GM19351 (cell line): ENCODE measurements at regions not wholly inside any gene's neighbourhood (a gene's known extent, or its start where the extent isn't known, plus 50 kb on each side); places are given as distances from the start of the nearest gene placed in this dataset.

Source experiments
- ATAC-seq: cut with Tn5 transposase; IDR thresholded peaks from one replicate; pipeline ENCODE4 v1.9.1; 2021; ENCODE audit warnings: mild to moderate bottlenecking, moderate library complexity; ENCODE audit not compliant: unreplicated experiment

DNA sequence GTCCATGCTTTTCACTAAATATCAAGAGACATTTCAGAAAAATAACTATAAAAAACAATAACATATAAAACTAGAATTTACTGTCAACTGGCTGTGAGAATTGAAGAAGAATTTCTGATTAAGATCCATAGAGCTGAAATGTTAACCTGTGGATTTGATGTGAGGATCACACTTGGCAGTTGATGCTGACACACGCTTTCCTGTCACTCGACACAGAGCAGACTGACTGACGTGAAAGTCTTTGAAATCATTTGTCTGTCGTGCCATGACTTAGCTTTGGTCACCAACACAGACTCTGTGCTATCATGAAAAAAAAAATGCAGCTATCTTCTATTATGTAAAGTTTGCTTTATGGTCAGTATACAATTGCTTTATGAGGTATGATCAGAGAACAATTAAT is 706.0 kb upstream of the ZP4 start:
- no peak for ATAC-seq

DNA sequence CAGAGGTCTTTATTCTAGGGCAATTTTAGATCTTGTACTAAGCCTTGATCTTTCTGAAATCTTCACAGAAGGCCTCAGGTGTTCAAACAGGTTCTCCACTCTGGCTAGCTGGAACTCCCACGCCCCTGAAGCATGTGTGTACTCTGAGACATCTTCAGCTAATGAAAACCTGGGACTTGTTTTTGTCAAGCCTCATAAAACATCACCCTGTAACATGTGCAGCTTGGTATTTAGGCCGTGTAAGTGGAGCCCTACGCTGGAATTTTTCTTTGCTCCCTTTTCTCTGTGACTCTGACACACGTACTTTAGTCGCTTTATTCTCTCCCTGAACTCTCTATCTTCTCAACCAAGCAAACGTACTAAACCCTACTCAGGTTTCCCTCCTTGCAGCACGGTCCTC is 701.9 kb upstream of the ZP4 start:
- no peak for ATAC-seq

DNA sequence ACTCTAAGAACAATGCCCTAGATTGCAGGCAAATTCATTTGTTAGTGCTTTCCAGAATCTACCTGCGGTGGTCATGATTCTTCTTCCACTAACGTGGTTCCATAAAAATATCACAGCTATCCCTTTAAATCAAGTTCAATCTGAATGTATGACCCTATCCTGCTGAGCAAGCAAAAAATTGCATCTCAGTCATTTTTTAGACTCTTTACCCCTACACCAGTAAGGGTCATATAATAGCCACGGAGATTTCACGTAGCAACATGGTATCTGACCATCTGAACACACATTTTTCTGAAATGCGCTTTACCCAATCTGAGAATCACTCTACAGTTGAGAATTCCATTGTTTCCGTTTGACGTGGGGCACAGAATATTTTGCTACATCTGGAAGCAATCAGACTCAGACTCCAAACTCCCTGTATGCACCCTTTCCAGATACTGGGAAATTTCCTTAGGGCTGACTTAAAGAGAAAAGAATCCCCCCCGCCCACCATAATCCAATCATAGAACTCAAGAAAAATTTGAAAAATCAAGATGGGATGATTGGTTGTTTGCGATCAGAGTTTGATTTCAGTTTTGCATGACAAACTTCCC is 699.2 kb upstream of the ZP4 start:
- ATAC-seq: no peak

DNA sequence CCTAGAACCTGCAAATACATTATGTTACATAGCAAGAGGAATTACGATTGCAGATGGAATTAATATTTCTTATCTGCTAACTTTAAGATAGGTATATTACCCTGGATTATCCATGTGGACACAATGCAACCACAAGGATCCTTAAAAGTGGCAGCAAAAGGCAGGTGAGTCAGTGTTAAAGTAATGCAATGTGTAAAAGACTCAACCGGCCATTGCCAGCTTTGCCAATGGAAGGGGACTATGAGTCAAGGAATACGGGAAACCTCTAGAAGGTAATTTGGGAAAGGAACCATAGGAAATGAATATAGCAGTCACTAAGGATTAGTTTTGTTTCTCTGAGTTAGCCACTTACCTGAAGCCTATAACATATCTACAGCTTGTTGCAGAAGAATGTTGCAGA is 692.1 kb upstream of the ZP4 start:
- ATAC-seq: no peak

DNA sequence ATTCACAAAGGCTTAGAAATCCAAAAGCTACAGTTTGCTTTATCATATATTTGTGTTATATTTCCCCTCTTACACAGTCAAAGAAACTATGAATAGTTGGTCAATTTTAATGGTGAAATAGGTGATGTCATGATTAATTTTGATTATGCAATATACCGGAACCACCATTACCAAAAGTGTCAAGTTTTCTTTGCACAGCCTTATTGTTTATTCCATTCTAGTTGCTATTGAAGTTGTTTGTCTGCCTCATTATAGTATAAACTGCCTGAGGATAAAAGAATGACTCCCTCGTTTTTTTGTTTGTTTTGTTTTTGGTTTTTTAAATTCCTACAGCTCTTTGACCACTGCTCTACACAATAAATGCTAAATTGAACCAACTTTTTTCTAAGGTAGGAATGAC is 690.6 kb upstream of the ZP4 start:
- ATAC-seq: no peak

DNA sequence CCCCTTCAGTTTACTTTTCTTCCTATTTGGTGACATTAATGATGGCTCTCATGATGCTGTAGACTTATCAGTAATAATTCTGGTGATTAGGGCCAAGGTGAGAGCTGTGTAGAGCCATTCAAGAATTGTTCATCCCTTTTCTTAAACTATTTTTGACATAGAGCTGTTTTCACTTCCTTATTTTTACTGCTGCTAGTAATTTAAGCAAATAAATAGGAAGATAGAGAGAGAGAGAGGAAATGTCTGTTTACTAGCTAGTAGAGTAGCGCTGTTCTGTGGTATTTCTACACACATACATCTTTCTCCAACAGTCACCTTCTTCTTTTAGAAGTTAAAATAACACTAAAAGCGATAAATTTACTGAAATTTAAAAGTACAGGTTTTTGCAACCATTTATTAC is 678.0 kb upstream of the ZP4 start:
- ATAC-seq: no peak

DNA sequence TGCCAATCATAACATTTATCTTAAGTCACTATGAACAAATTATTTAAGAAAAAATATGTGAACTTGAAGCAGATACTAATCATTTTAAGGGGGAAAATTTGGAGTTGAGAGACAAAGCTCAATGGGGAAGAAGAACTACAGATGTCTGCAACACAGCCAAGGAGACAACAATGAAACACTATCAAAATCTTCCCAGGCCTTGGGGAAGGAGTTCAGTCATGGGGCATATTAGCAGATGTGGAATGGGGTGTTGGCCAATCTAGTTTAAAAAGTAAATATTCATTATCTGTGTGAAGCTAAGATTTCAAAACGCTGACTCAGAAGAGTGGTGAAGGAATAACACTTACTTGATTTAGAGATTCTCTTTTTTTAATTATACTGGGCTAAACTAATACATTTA is 671.6 kb upstream of the ZP4 start:
- no peak for ATAC-seq

DNA sequence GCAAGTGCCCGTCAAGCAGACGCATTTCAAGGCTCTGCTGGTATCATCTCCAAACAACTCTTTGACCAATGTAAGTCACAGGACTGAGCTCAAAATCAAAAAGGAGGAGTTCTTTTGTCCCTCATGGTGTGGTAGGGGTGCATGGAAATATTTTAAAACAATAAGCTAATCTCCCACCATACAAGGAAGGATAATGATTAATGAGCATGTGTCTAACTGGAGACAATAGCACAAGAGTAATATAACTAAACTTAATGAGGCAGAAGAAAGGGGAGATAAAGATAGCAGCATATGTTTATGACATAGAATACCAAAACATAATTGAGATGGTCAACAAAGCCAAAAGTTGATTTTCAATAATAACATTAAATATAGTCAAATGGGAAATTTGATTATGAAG is 668.0 kb upstream of the ZP4 start:
- ATAC-seq: no peak

DNA sequence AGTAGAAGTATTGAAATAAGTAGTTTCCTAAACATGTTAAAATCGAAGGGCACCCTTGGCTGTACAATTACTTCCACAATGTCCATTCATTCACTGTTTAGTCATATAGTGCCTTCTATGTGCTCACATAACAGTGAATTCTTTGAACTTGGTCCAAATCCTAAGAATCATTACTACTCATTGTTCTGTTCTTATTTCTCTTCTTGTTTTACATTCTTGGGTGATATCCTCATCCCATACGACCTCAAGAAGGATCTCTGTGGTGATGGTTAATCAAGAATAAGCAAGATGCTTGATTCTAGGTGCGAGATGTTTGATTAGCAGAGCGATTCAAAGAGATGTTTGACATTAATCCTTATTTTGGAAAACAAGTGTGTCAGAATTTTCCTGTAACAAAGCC is 667.4 kb upstream of the ZP4 start:
- no peak for ATAC-seq

DNA sequence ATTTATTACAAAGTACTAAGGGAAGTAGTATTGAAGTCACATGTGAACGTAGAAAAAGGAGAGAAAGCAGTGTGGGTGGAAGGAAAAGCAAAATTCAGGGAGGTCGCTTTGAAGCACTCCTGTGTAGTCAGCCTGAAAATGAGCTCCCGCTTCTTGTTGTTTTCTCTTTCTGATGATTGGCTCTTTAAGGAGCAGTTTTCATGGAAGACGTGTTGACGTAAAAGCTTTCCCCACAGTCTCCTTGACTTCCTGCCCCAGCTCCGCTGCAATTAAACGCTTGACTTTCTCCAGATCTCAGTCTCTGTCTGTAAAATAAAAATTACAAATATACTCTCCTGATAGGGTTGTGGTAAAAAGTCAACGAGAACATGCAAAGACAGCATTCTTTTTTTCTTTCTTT is 661.5 kb upstream of the ZP4 start:
- ATAC-seq: no peak

DNA sequence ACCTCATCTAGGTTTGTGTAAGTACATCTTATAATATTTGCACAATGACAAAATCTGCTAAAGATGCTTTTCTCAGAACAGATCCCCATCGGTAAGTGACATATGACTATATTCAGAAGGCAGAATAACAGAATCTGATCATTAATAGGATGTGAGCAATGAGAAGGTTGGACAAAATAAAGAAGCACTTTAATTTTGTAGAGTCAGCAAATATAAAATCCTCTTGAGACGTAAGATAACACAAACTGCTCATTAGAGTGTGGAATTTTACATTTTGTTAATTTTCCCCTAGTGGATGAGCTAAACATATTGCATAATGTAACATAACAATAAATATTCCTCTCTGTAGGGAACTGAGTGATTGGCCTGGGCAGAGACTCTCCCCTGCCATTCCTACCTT is 658.4 kb upstream of the ZP4 start:
- ATAC-seq: no peak

DNA sequence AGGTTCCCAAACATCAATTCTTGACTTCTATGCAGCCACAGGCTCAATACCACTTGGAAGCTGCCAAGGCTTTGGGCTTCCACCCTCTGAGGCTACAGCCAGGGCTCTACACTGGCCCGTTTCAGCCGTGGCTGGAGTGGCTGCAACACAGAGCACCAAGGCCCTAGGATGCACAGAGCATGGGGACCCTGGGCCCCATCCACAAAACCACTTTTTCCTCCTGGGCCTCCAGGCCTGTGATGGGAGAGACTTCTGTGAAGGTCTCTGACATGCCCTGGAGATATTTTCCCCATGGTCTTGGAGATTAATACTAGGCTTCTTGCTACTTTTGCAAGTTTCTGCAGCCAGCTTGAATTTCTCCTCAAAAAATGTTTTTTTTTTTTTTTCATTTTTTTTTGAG is 655.4 kb upstream of the ZP4 start:
- ATAC-seq: no peak

DNA sequence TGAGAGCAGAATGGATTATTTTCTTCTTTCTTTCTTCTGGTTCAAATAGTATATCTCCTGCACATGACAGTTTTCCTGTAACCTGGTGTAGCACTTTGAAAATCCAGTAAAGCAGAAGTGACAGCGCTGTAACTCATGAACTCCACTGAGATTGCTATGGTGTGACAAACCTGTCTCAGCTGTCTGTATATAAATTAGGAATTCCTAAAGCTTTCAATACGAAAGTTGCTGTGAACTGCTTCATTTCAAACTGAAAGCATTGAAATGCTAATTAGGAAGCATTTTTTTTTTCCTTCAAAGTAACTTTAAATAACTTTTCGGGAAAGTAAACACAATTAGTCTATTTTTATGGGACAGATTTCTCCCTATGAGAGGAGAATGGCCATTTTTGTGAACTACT is 646.9 kb upstream of the ZP4 start:
- ATAC-seq: no peak

DNA sequence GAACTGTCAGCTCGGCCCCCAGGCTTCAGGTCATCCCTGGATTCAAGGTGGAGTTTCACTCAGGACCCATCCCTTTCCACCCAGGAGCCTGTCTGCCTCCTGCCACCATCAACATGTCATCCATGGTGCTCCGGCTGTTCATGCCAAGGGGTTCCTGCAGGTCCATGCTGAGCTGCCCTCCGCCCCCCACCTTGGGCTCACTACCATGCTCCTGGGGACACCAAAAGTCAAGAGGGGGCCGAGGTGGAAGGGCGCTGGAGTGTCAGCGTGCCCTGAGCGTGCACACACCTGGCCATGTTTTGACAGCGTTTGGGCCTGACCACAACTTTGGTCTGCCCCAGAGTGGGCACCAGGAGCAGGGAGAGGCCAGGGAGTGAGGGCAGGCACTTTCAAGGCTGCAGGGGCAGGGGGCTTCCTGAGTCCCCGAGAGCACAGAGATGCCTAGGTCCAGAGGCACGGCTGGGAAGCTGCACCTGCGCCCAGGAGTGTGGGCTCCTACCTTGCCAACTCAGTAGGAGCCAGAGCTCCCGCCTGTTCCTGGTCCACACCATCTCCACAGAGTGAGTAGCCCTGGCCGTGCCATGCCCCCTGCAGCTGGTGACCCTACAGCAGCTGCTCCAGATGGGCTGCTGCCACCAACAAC is 639.6 kb upstream of the ZP4 start:
- no peak for ATAC-seq

DNA sequence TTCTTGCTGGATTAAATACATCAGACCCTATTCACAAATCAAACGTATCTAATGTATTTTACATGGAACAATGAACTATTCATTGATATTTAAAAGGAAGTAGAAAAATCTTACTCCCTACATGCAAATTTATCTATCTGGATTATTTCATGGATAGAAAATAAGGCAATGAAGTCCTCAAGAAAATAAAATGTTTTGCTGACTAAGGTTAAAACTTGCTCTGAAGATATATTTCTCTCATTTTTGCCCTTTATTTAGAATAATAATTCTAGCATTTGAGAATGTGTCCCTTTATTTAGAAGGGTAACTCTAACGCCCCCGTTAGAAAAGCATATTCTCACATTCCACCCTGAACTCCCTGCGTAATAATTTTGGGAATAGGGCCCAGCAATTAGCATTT is 627.0 kb upstream of the ZP4 start:
- ATAC-seq: no peak

DNA sequence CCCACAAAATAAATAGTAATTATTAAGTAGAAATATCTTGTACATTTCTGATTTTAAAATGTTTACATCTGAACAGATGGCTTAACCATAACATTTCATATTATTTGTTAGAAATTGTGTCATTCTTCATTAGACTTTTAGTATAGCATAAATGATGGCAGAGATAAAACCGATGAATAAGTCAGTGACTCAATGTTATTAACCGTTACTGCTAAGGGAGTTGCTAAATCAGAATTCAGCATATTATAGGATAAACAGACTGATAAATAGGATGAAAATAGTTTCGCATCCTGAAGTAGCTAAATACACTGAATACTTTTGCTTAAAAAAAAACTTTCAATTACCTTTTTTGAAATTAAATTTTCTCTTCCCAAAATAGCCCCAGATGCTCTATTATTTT is 610.6 kb upstream of the ZP4 start:
- ATAC-seq: no peak

DNA sequence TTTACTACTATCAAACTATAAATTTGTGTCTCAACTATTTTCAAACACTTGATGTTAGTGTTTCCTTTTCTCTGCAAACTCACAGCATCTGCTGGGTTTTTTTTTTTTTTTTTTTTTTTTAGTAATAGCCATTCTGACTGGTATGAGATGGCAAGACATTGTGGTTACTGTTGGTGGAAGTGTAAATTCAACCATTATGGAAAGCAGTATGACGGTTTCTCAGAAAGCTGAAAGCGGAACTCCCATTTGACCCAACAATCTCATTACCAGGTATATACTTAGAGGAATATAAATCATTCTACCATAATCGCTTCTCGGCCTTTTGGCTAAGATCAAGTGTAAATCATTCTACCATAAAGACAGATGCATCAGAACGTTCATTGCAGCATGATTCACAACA is 608.3 kb upstream of the ZP4 start:
- no peak for ATAC-seq

DNA sequence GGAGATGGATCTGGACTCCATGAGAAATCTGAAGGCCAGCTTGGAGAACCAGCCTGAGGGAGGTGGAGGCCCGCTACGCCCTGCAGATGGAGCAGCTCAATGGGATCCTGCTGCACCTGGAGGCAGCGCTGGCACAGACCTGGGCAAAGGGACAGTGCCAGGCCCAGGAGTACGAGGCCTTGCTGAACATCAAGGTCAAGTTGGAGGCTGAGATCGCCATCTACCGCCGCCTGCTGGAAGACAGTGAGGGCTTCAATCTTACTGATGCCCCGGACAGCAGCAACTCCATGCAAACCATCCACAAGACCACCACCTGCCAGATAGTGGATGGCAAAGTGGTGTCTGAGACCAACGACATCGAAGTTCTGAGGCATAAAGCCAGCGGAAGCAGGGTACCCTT is 601.5 kb upstream of the ZP4 start:
- ATAC-seq: no peak

DNA sequence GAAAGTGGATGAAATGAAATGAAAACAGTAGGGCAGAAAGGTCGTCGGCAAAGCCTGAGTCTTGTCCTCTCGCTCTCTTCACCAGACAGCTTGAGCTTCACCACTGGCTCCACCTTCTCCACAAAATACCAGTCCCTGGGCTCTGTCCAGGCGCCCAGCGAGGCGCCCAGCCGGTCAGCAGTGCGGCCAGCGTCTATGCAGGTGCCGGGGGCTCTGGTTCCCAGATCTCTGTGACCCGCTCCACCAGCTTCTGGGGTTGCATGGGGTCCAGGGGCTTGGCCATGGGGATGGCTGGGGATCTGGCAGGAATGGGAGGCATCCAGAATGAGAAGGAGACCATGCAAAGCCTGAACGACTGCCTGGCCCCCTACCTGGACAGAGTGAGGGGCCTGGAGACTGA is 600.5 kb upstream of the ZP4 start:
- ATAC-seq: no peak

DNA sequence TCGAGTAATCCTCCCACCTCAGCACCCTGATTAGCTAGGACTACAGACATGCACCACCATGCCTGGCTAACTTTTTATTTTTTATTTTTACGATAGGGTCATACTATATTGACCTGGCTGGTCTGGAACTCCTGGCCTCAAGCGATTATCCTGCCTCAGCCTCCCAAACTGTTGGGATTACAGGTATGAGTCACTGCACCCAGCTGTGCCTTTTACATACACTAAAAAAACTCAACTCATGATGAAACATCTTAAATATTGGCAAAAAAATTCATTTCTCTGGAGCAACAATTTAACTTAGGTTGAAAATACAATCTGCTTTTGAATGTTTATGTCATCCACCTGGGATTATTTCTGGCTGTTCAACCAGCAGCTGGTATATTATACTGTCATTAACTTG is 598.3 kb upstream of the ZP4 start:
- ATAC-seq: no peak

DNA sequence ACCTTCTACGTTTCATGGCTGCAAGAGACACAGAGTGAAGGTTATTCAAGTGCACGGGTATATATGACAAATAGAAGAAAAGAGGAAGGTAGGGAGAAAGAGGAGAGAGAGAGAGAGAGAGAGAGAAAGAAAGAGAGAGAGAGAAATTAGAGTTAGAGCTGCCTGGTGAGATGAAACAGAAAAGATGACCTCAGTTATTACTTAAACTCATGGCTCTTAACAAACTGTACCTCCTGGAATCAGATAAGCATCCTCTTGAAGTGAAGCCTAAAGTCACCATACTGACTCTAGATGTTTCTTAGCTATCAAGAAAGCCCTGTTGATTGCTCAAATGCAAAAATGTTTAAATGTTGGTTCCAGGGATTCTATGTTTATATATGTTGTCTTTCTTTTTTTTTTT is 597.7 kb upstream of the ZP4 start:
- no peak for ATAC-seq

DNA sequence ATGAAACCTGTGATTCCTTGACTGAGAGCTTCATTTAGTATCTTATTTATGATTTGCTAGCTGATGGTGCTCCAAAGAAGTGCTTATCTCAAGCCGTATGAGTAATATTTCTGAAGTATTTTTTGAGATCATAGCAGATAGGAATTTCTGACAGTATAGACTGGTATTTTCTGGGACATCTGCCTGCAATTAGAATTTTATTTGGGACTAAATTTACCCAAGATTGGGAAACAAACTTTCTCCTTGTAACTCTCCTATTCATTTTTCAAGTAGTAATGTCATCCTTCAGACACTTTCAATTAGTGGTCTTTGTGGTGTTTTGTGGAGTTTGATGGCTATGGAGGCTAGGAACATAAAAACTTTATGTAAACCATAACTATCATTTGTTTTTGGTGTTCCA is 597.2 kb upstream of the ZP4 start:
- no peak for ATAC-seq

DNA sequence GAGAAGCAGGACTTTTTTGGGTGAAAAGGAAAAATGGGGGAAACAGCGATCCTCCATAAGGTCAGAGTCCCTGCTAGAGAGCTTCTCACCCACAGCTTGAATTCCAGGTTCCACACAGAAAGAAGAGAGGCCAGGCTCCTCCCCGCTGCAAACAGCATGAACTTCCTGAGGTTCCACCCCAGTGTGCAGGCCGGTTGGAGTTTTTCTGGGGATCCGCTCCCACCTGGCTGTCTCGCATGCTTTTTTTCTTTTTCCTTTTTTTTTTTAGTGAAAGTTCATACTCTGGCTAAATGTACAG is 595.1 kb upstream of the ZP4 start:
- no peak for ATAC-seq
